ENCODE measurements at regions not wholly inside any gene's neighbourhood (a gene's known extent, or its start where the extent isn't known, plus 50 kb on each side); places are given as distances from the start of the nearest gene placed in this dataset.
"Not testable (repeated sequence)": the region's sequence is repeated elsewhere in the genome, so short reads cannot be mapped to it uniquely, and the experiment has no call there.

DNA sequence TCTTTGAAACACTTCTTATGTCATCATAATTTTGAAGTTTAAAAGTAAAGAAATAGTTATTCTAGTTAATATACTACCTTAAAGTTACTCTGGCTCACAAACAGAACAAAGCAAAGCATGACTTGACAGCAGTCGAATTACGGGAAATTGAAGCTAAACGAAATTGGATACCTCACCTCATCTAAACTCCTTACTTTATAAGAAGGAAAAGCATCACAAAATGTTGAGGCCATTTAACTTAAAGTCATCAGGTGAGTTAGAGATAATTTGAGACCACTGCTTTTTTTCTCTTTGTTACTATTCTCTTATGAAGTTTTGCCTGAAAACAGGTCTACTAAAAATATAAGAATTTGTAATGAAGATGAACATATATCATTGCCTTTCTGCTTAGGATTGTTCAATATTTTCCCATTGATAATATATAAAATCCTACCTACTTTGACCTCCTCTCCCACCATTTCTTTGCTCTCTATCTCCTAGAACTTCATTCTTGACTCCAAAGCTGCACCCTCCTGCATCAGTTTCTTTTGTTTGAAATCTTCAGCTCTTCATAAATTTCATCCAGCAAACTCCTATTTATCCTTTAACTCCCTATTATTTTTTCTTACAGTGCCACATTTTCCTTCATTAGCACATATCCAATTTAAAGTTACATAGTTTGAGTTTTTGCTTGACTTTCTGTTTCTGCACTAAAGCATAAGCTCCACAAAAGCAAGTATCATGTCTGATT lies 510.7 kb upstream of the ZNF337 start:
- no peak for DNase-seq (ENCODE audit: insufficient read length, low spot score, missing footprints)
- Histone ChIP-seq H3K36me3 (ENCODE audit: insufficient read depth, low read length) (no peaks in the 10 kb centered on the region), H3K27me3 (ENCODE audit: insufficient read depth, low read length) (peaks cover 44% of the 10 kb centered on the region), H2AFZ (ENCODE audit: low read length) (no peak overlapping the region), H3K4me3 (ENCODE audit: insufficient read depth, low read length) (peak overlapping the region; percentile 56), H3K79me2 (ENCODE audit: insufficient read depth, low read length) (no peaks in the 10 kb centered on the region), H3K4me1 (ENCODE audit: insufficient read depth, low read length) (no peaks in the 10 kb centered on the region), H3K9me3 (ENCODE audit: low read depth, low read length) (no peaks in the 10 kb centered on the region), H3K27ac (ENCODE audit: low read depth, low read length) (no peak overlapping the region), H3K4me2 (ENCODE audit: insufficient read depth, low read length) (no peak overlapping the region), H4K20me1 (ENCODE audit: insufficient read depth, low read length) (no peaks in the 10 kb centered on the region)
- no peak for TF ChIP-seq CTCF (IDR thresholded peaks at IDR 0.05; ENCODE audit: extremely low read depth, low read depth, low read length)

DNA sequence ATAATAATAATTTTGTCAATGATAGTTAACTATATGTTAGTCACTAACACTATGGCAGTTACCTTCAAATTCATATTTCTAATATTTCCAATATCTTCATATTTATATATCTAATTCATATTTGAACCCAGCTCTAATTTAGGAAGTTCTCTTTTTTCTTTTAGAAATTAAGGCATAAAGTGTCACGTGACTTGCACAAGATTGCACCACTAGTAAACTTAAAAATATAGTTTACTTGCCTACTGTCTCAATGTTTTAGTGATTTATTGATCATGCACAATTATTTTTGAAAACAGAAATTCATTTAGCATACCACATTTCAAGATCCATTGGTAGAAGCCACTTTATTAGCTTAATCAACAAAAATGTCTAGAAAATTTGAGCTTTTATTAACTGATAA lies 508.7 kb upstream of the ZNF337 start:
- no peak for DNase-seq (ENCODE audit: insufficient read length, low spot score, missing footprints)
- H3K36me3 ChIP-seq (ENCODE audit: insufficient read depth, low read length): no peaks in the 10 kb centered on the region
- TF ChIP-seq CTCF (IDR thresholded peaks at IDR 0.05; ENCODE audit: extremely low read depth, low read depth, low read length): no peak

GRCh38 chr20:26201026-26201425 lies 504.4 kb upstream of the ZNF337 start:
- not testable (repeated sequence) for H3K9me3 ChIP-seq (ENCODE audit: low read depth, low read length); H3K36me3 ChIP-seq (ENCODE audit: insufficient read depth, low read length); H2AFZ ChIP-seq (ENCODE audit: low read length); DNase-seq (ENCODE audit: insufficient read length, low spot score, missing footprints); H3K27me3 ChIP-seq (ENCODE audit: insufficient read depth, low read length); H3K79me2 ChIP-seq (ENCODE audit: insufficient read depth, low read length); H4K20me1 ChIP-seq (ENCODE audit: insufficient read depth, low read length); H3K4me1 ChIP-seq (ENCODE audit: insufficient read depth, low read length); H3K4me3 ChIP-seq (ENCODE audit: insufficient read depth, low read length); H3K27ac ChIP-seq (ENCODE audit: low read depth, low read length); H3K4me2 ChIP-seq (ENCODE audit: insufficient read depth, low read length)

More for the DNA sequence above, 508.7 kb upstream of the ZNF337 start:
- Histone ChIP-seq H3K4me1 (ENCODE audit: insufficient read depth, low read length) (no peaks in the 10 kb centered on the region), H3K27ac (ENCODE audit: low read depth, low read length) (no peak overlapping the region), H3K9me3 (ENCODE audit: low read depth, low read length) (no peaks in the 10 kb centered on the region), H2AFZ (ENCODE audit: low read length) (no peak overlapping the region), H3K79me2 (ENCODE audit: insufficient read depth, low read length) (no peaks in the 10 kb centered on the region), H4K20me1 (ENCODE audit: insufficient read depth, low read length) (no peaks in the 10 kb centered on the region), H3K27me3 (ENCODE audit: insufficient read depth, low read length) (peaks cover 40% of the 10 kb centered on the region), H3K4me3 (ENCODE audit: insufficient read depth, low read length) (no peak overlapping the region), H3K4me2 (ENCODE audit: insufficient read depth, low read length) (no peak overlapping the region)

DNA sequence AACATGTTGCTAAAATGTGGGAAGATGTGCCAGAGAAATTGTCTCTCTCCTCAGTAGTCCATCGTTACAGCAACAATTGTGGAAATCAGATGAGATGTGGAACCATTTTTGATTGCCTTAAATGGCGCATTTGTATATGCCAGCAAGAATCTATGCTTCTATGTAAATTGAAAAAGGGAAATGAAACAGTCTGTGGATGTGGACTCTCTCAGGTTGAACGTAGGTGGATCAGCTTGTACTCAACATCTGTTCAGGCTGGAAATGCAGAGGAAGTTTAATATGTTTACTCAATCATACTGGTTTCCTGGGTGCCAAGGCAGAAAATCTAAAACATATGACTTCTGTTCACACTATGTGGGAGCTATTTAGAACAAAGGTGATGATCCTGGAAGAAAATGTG lies 490.7 kb upstream of the ZNF337 start:
- not testable (repeated sequence) for H4K20me1 ChIP-seq (ENCODE audit: insufficient read depth, low read length); H2AFZ ChIP-seq (ENCODE audit: low read length)

DNA sequence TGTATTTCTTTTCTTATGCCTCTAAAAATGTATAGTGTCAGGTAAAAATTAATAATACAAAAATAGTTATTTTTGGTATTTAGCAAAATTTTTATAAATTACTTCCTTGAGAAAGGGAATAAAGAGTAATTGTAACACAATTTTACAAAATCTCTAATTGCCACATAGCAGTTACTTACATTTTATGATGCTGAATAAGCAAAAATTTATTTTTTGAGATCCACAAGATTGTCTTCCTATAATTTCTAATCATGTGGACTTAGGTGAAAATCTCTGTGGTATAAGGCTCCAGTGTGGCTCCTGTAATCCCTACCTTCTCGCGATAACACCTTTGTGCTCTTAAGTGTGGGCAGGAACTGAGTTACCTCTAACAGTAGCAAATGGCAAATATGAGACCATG lies 487.1 kb upstream of the ZNF337 start:
- H3K27me3 ChIP-seq (ENCODE audit: insufficient read depth, low read length): not testable (repeated sequence)

More for the DNA sequence above, 490.7 kb upstream of the ZNF337 start:
- H3K9me3 ChIP-seq (ENCODE audit: low read depth, low read length); H3K27me3 ChIP-seq (ENCODE audit: insufficient read depth, low read length); H3K79me2 ChIP-seq (ENCODE audit: insufficient read depth, low read length); H3K27ac ChIP-seq (ENCODE audit: low read depth, low read length); H3K4me2 ChIP-seq (ENCODE audit: insufficient read depth, low read length); DNase-seq (ENCODE audit: insufficient read length, low spot score, missing footprints); H3K36me3 ChIP-seq (ENCODE audit: insufficient read depth, low read length); H3K4me1 ChIP-seq (ENCODE audit: insufficient read depth, low read length); H3K4me3 ChIP-seq (ENCODE audit: insufficient read depth, low read length): not testable (repeated sequence)

GRCh38 chr20:26181364-26181763 lies 484.7 kb upstream of the ZNF337 start:
- DNase-seq (ENCODE audit: insufficient read length, low spot score, missing footprints); H3K9me3 ChIP-seq (ENCODE audit: low read depth, low read length); H3K27ac ChIP-seq (ENCODE audit: low read depth, low read length); H3K4me1 ChIP-seq (ENCODE audit: insufficient read depth, low read length); H3K4me3 ChIP-seq (ENCODE audit: insufficient read depth, low read length); H2AFZ ChIP-seq (ENCODE audit: low read length); H3K4me2 ChIP-seq (ENCODE audit: insufficient read depth, low read length); H3K27me3 ChIP-seq (ENCODE audit: insufficient read depth, low read length); H3K36me3 ChIP-seq (ENCODE audit: insufficient read depth, low read length); H3K79me2 ChIP-seq (ENCODE audit: insufficient read depth, low read length); H4K20me1 ChIP-seq (ENCODE audit: insufficient read depth, low read length): not testable (repeated sequence)

More for the DNA sequence above, 487.1 kb upstream of the ZNF337 start:
- H3K4me1 ChIP-seq (ENCODE audit: insufficient read depth, low read length); H3K79me2 ChIP-seq (ENCODE audit: insufficient read depth, low read length); H3K27ac ChIP-seq (ENCODE audit: low read depth, low read length); H4K20me1 ChIP-seq (ENCODE audit: insufficient read depth, low read length); DNase-seq (ENCODE audit: insufficient read length, low spot score, missing footprints); H2AFZ ChIP-seq (ENCODE audit: low read length); H3K4me3 ChIP-seq (ENCODE audit: insufficient read depth, low read length); H3K9me3 ChIP-seq (ENCODE audit: low read depth, low read length); H3K4me2 ChIP-seq (ENCODE audit: insufficient read depth, low read length); H3K36me3 ChIP-seq (ENCODE audit: insufficient read depth, low read length): not testable (repeated sequence)

- H3K27me3 ChIP-seq (ENCODE audit: insufficient read depth, low read length); H3K27ac ChIP-seq (ENCODE audit: low read depth, low read length); H3K4me2 ChIP-seq (ENCODE audit: insufficient read depth, low read length); DNase-seq (ENCODE audit: insufficient read length, low spot score, missing footprints); H4K20me1 ChIP-seq (ENCODE audit: insufficient read depth, low read length); H3K9me3 ChIP-seq (ENCODE audit: low read depth, low read length); H3K79me2 ChIP-seq (ENCODE audit: insufficient read depth, low read length); H3K4me3 ChIP-seq (ENCODE audit: insufficient read depth, low read length); H2AFZ ChIP-seq (ENCODE audit: low read length); H3K36me3 ChIP-seq (ENCODE audit: insufficient read depth, low read length): not testable (repeated sequence)
- peaks cover 28% of the 10 kb centered on the region for H3K4me1 ChIP-seq (ENCODE audit: insufficient read depth, low read length)
These were observed 475.2 kb upstream of the ZNF337 start for GRCh38 chr20:26171875-26172274.

Data from osteoblast (primary cell).